PC-9 (cell line): ENCODE measurements at regions not wholly inside any gene's neighbourhood (a gene's known extent, or its start where the extent isn't known, plus 50 kb on each side); places are given as distances from the start of the nearest gene placed in this dataset.

ENCODE experiments used
- BruUV-seq: library from RNA; stranded (reverse); fragments of 400-500 nt; replicated peaks from 2 replicates; lab custom pipeline; 2021; lab: Mats Ljungman, UMichigan
- CTCF ChIA-PET: fragments of 300-600 bp; sonication (Branson Sonifier 250); formaldehyde crosslinking; loops from one replicate; lab custom pipeline; 2022; ENCODE audit warnings: antibody characterized with exemption; lab: Charles Lee
- POLR2A ChIA-PET: fragments of 300-600 bp; sonication (Branson Sonifier 250); formaldehyde crosslinking; loops from one replicate; lab custom pipeline; 2022; ENCODE audit warnings: antibody characterized with exemption; ENCODE audit not compliant: unreplicated experiment; lab: Charles Lee
- DNase-seq, 2 experiments: peaks; one replicate each; pipeline versions ENCODE4 v3.0.0 to v3.0.0-alpha.2; 2015 to 2022; ENCODE audit warnings: mixed read lengths in 1 of 2
- H2AFZ ChIP-seq: fragments of 200-600 bp; sonication (generic); 2 replicates; pipeline ENCODE4 v1.8.1; 2017; ENCODE audit warnings: antibody characterized with exemption
- H3F3A ChIP-seq: fragments of 200-600 bp; sonication (generic); 2 replicates; pipeline ENCODE4 v1.8.1; 2017; ENCODE audit warnings: antibody characterized with exemption, mild to moderate bottlenecking, low read depth; ENCODE audit not compliant: insufficient read depth
- H3K27ac ChIP-seq: fragments of 200-600 bp; sonication (generic); 2 replicates; pipeline ENCODE4 v1.6.1; 2016; ENCODE audit warnings: mixed run types
- H3K27me3 ChIP-seq: fragments of 200-600 bp; sonication (generic); 2 replicates; pipeline ENCODE4 v1.6.1; 2016; ENCODE audit warnings: low read depth, mixed run types; ENCODE audit not compliant: insufficient read depth
- H3K36me3 ChIP-seq: fragments of 200-600 bp; sonication (generic); 2 replicates; pipeline ENCODE4 v1.6.1; 2016; ENCODE audit warnings: low read depth, mixed run types
- H3K4me1 ChIP-seq: fragments of 200-600 bp; sonication (generic); replicated peaks from 2 replicates; pipeline ENCODE4 v1.6.1; 2016; ENCODE audit warnings: mixed run types; ENCODE audit not compliant: insufficient read depth
- H3K4me2 ChIP-seq: fragments of 200-600 bp; sonication (generic); 2 replicates; pipeline ENCODE4 v1.6.1; 2017; ENCODE audit warnings: mixed run types
- H3K4me3 ChIP-seq: fragments of 200-600 bp; sonication (generic); 2 replicates; pipeline ENCODE4 v1.6.1; 2016; ENCODE audit warnings: mixed run types
- H3K79me2 ChIP-seq: fragments of 200-600 bp; sonication (generic); 2 replicates; pipeline ENCODE4 v1.6.1; 2017; ENCODE audit warnings: low read depth, mixed run types
- H3K9me2 ChIP-seq: fragments of 200-600 bp; sonication (generic); 2 replicates; pipeline ENCODE4 v1.8.1; 2017; ENCODE audit warnings: mild to moderate bottlenecking; ENCODE audit not compliant: insufficient read depth
- H3K9me3 ChIP-seq: fragments of 200-600 bp; sonication (generic); 2 replicates; pipeline ENCODE4 v1.8.1; 2016; ENCODE audit warnings: low read depth; ENCODE audit not compliant: insufficient read depth
- H4K20me1 ChIP-seq: fragments of 200-600 bp; sonication (generic); 2 replicates; pipeline ENCODE4 v1.8.1; 2017; ENCODE audit not compliant: insufficient read depth
- CTCF ChIP-seq: fragments of 200-600 bp; sonication (generic); conservative IDR thresholded peaks from 2 replicates; pipeline ENCODE4 v1.6.1; 2017; ENCODE audit warnings: mixed run types, antibody characterized with exemption, mild to moderate bottlenecking, moderate library complexity
- EZH2 ChIP-seq: fragments of 200-600 bp; sonication (generic); IDR thresholded peaks from 2 replicates; pipeline ENCODE4 v1.8.0; 2017; ENCODE audit warnings: antibody characterized with exemption, low read depth
- intact Hi-C: fragments of 100-400 bp; cut with micrococcal nuclease; formaldehyde crosslinking; loops from one replicate; pipeline ENCODE4 v1.10.0; 2022; ENCODE audit not compliant: unreplicated experiment

- Histone ChIP-seq H3K27me3 (no peaks in the 10 kb centered on the region), H3K36me3 (no peaks in the 10 kb centered on the region), H3K4me3 (no peak overlapping the region), H4K20me1 (no peaks in the 10 kb centered on the region), H3K4me1 (no peaks in the 10 kb centered on the region), H3K79me2 (no peaks in the 10 kb centered on the region), H3K9me2 (no peaks in the 10 kb centered on the region), H3K9me3 (no peaks in the 10 kb centered on the region), H3K4me2 (no peak overlapping the region), H2AFZ (no peak overlapping the region), H3K27ac (no peak overlapping the region), H3F3A (no peaks in the 10 kb centered on the region)
- no peak for TF ChIP-seq EZH2
- TF ChIP-seq CTCF: no peak
- POLR2A ChIA-PET: no interaction called here
- DNase-seq: no peak
- CTCF ChIA-PET: no interaction called here
- intact Hi-C loops: no loop called here
- no TSS peak for BruUV-seq
Observed at GRCh38 chr18:35817604-35818352, 154.7 kb upstream of the RMP24 start.

DNA sequence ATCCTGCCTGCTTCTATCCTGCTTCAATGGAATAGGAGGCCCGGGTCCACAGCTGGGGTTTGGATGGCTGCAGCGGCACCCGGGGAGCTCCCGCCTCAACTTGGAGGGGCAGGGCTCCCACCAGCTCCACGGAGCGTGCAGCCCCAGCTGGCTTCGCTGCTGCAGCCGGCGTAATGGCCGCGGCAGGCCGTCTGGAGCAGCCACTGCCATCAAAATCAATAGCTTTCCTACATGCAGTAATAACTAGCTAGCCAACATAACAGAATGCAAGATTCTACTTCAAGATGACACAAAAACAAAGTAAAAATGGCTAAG is 154.2 kb upstream of the RMP24 start:
- ChIA-PET POLR2A (no interaction called here), CTCF (no interaction called here)
- no peaks in the 10 kb centered on the region for H4K20me1 ChIP-seq
- TF ChIP-seq CTCF (no peak), EZH2 (no peak)
- BruUV-seq: no TSS peak
- no peaks in the 10 kb centered on the region for H3K36me3 ChIP-seq
- H3K4me1 ChIP-seq: no peaks in the 10 kb centered on the region
- no peaks in the 10 kb centered on the region for H3K27me3 ChIP-seq
- DNase-seq: no peak
- no peak overlapping the region for H2AFZ ChIP-seq
- H3K4me3 ChIP-seq: no peak overlapping the region
- H3K4me2 ChIP-seq: no peak overlapping the region
- no peaks in the 10 kb centered on the region for H3K9me3 ChIP-seq
- intact Hi-C loops: no loop called here
- no peaks in the 10 kb centered on the region for H3K79me2 ChIP-seq
- no peaks in the 10 kb centered on the region for H3F3A ChIP-seq
- H3K27ac ChIP-seq: no peak overlapping the region
- H3K9me2 ChIP-seq: no peaks in the 10 kb centered on the region

- no peak for TF ChIP-seq EZH2
- TF ChIP-seq CTCF: no peak
- ChIA-PET CTCF (no interaction called here), POLR2A (no interaction called here)
- Histone ChIP-seq H3K36me3 (no peaks in the 10 kb centered on the region), H3K27ac (no peak overlapping the region), H3K9me3 (no peaks in the 10 kb centered on the region), H3K4me2 (no peak overlapping the region), H3K27me3 (no peaks in the 10 kb centered on the region), H3K4me3 (no peak overlapping the region), H3K79me2 (no peaks in the 10 kb centered on the region), H3K4me1 (no peaks in the 10 kb centered on the region), H2AFZ (no peak overlapping the region), H4K20me1 (no peaks in the 10 kb centered on the region), H3K9me2 (no peaks in the 10 kb centered on the region), H3F3A (no peaks in the 10 kb centered on the region)
- no peak for DNase-seq
- intact Hi-C loops: no loop called here
- no TSS peak for BruUV-seq
Observed at GRCh38 chr18:35822413-35822812, 150.1 kb upstream of the RMP24 start.
